Neural crest cell (in vitro differentiated cells): ENCODE measurements at regions not wholly inside any gene's neighbourhood (a gene's known extent, or its start where the extent isn't known, plus 50 kb on each side); places are given as distances from the start of the nearest gene placed in this dataset.
A peak's percentile ranks its signal among the peaks of the same experiment; 100 is the strongest.

Experiments used
- DNase-seq: peaks from one replicate; pipeline ENCODE4 v3.0.0; 2021; ENCODE audit warnings: low read depth, mixed read lengths, low spot score
- H3K27ac Mint-ChIP-seq: one replicate; pipeline ENCODE4 v1.8.0; 2021; ENCODE audit warnings: mild to moderate bottlenecking, mixed read lengths; ENCODE audit not compliant: unreplicated experiment
- H3K27me3 Mint-ChIP-seq: 2 replicates; pipeline ENCODE4 v1.8.0; 2021; ENCODE audit warnings: low read depth, mild to moderate bottlenecking, mixed read lengths
- H3K36me3 Mint-ChIP-seq: 2 replicates; pipeline ENCODE4 v1.8.0; 2021; ENCODE audit warnings: low read depth, mild to moderate bottlenecking, mixed read lengths
- H3K4me1 Mint-ChIP-seq: 2 replicates; pipeline ENCODE4 v1.8.0; 2021; ENCODE audit warnings: mixed read lengths
- H3K4me3 Mint-ChIP-seq: one replicate; pipeline ENCODE4 v1.8.0; 2021; ENCODE audit warnings: mild to moderate bottlenecking, mixed read lengths
- H3K9me3 Mint-ChIP-seq: 2 replicates; pipeline ENCODE4 v1.8.0; 2021; ENCODE audit warnings: mixed read lengths
- CTCF ChIP-seq: fragments of 200-600 bp; sonication (generic); conservative IDR thresholded peaks from 2 replicates; pipeline ENCODE4 v1.5.0; 2021; ENCODE audit warnings: antibody characterized with exemption, mild to moderate bottlenecking

GRCh38 chr18:42623935-42624334 is 491.6 kb downstream of the RIT2 start:
- Mint-ChIP-seq H3K4me1 (peaks cover 17% of the 10 kb centered on the region), H3K27ac (no peak overlapping the region), H3K36me3 (no peaks in the 10 kb centered on the region), H3K4me3 (no peak overlapping the region), H3K27me3 (no peaks in the 10 kb centered on the region), H3K9me3 (no peaks in the 10 kb centered on the region)
- no peak for DNase-seq
- no peak for TF ChIP-seq CTCF

GRCh38 chr18:42632801-42633200 is 482.7 kb downstream of the RIT2 start:
- Mint-ChIP-seq H3K36me3 (no peaks in the 10 kb centered on the region), H3K4me3 (no peak overlapping the region), H3K9me3 (no peaks in the 10 kb centered on the region), H3K27ac (peak overlapping the region; percentile 7), H3K4me1 (no peaks in the 10 kb centered on the region), H3K27me3 (no peaks in the 10 kb centered on the region)
- DNase-seq = no peak
- no peak for TF ChIP-seq CTCF

- DNase-seq = no peak
Measured at GRCh38 chr18:42635378-42636048, 480.0 kb downstream of the RIT2 start.

GRCh38 chr18:42636309-42636708 is 479.2 kb downstream of the RIT2 start:
- Mint-ChIP-seq H3K4me1 (no peaks in the 10 kb centered on the region), H3K27me3 (no peaks in the 10 kb centered on the region), H3K9me3 (no peaks in the 10 kb centered on the region), H3K27ac (no peak overlapping the region), H3K4me3 (no peak overlapping the region), H3K36me3 (no peaks in the 10 kb centered on the region)
- no peak for DNase-seq
- no peak for TF ChIP-seq CTCF

More at GRCh38 chr18:42635378-42636048, 480.0 kb downstream of the RIT2 start:
- no peaks in the 10 kb centered on the region for H3K9me3 Mint-ChIP-seq
- H3K4me3 Mint-ChIP-seq = no peak overlapping the region
- no peaks in the 10 kb centered on the region for H3K4me1 Mint-ChIP-seq
- H3K36me3 Mint-ChIP-seq = no peaks in the 10 kb centered on the region
- H3K27ac Mint-ChIP-seq = no peak overlapping the region
- peak; percentile 27 for TF ChIP-seq CTCF
- H3K27me3 Mint-ChIP-seq = no peaks in the 10 kb centered on the region

- Mint-ChIP-seq H3K4me3 (no peak overlapping the region), H3K9me3 (no peaks in the 10 kb centered on the region), H3K27ac (no peak overlapping the region), H3K4me1 (no peaks in the 10 kb centered on the region), H3K36me3 (no peaks in the 10 kb centered on the region), H3K27me3 (no peaks in the 10 kb centered on the region)
- no peak for TF ChIP-seq CTCF
- no peak for DNase-seq
Measured at GRCh38 chr18:42640160-42640559, 475.3 kb downstream of the RIT2 start.
